ENCODE measurements at regions not wholly inside any gene's neighbourhood (a gene's known extent, or its start where the extent isn't known, plus 50 kb on each side); places are given as distances from the start of the nearest gene placed in this dataset.

DNA sequence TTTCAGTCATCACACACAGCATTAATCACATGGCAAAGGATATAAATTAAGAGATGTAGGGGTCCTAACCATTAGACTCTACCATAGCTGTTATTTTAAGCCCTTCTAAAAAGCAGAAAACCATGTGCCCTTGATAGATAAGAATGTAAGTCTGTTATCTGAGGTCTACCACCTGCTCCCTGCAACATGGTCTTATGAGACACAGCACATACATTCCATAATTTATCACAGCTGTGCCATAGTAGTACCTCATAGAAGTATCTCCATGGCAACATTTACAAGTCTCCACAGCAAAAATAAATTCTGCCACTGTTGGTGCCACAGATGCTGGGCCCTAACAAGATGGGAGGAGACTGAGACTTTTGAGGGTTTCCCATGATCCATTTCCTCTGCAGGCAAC lies 265.4 kb downstream of the KDM5D start:
- TF ChIP-seq POLR2A (IDR thresholded peaks at IDR 0.05): no peak
- TF ChIP-seq, protein P1, sequence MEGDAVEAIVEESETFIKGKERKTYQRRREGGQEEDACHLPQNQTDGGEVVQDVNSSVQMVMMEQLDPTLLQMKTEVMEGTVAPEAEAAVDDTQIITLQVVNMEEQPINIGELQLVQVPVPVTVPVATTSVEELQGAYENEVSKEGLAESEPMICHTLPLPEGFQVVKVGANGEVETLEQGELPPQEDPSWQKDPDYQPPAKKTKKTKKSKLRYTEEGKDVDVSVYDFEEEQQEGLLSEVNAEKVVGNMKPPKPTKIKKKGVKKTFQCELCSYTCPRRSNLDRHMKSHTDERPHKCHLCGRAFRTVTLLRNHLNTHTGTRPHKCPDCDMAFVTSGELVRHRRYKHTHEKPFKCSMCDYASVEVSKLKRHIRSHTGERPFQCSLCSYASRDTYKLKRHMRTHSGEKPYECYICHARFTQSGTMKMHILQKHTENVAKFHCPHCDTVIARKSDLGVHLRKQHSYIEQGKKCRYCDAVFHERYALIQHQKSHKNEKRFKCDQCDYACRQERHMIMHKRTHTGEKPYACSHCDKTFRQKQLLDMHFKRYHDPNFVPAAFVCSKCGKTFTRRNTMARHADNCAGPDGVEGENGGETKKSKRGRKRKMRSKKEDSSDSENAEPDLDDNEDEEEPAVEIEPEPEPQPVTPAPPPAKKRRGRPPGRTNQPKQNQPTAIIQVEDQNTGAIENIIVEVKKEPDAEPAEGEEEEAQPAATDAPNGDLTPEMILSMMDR (IDR thresholded peaks at IDR 0.05 in 4 of 5, conservative IDR thresholded peaks at IDR 0.05 in 1 of 5): no peak

Data from gastrocnemius medialis (tissue), 4 donors.